OCI-LY7 (cell line): ENCODE measurements at regions not wholly inside any gene's neighbourhood (a gene's known extent, or its start where the extent isn't known, plus 50 kb on each side); places are given as distances from the start of the nearest gene placed in this dataset.

Source experiments
- CTCF ChIP-seq: fragments of 200-600 bp; sonication (generic); conservative IDR thresholded peaks from 2 replicates; pipeline ENCODE4 v1.5.1; 2014; ENCODE audit warnings: mild to moderate bottlenecking, antibody characterized with exemption, low read length, moderate library complexity, mixed read lengths
- EZH2phosphoT487 ChIP-seq: fragments of 200-600 bp; sonication (generic); IDR thresholded peaks from 2 replicates; pipeline ENCODE4 v1.6.1; 2018; ENCODE audit warnings: low read depth, borderline replicate concordance, mild to moderate bottlenecking, mixed run types, antibody characterized with exemption, low read length, moderate library complexity, mixed read lengths

- TF ChIP-seq CTCF (no peak), EZH2phosphoT487 (no peak)
Observed at GRCh38 chr4:132437117-132437516, 712.0 kb upstream of the PCDH10 start.
